Activated naive CD4-positive, alpha-beta T cell treated with anti-CD3 and anti-CD28 coated beads for 36 hours (primary cell): ENCODE measurements at regions not wholly inside any gene's neighbourhood (a gene's known extent, or its start where the extent isn't known, plus 50 kb on each side); places are given as distances from the start of the nearest gene placed in this dataset.

ENCODE experiments used
- CTCF ChIA-PET: fragments of 350-600 bp; sonication (Branson Sonifier 250); formaldehyde crosslinking; loops from one replicate; lab custom pipeline; 2021; ENCODE audit warnings: antibody characterized with exemption; lab: Charles Lee
- DNase-seq: peaks from one replicate; pipeline ENCODE4 v3.0.0-alpha.2; 2020
- H3K27ac Mint-ChIP-seq: one replicate; pipeline ENCODE4 v1.8.0; 2021; ENCODE audit warnings: mild to moderate bottlenecking, mixed read lengths
- H3K27me3 Mint-ChIP-seq: one replicate; pipeline ENCODE4 v1.8.0; 2021; ENCODE audit warnings: low read depth, mixed read lengths
- H3K36me3 Mint-ChIP-seq: one replicate; pipeline ENCODE4 v1.8.0; 2021; ENCODE audit warnings: low read depth, mixed read lengths
- H3K4me1 Mint-ChIP-seq: one replicate; pipeline ENCODE4 v1.8.0; 2021; ENCODE audit warnings: low read depth, mixed read lengths
- H3K4me3 Mint-ChIP-seq: one replicate; pipeline ENCODE4 v1.8.0; 2021; ENCODE audit warnings: mild to moderate bottlenecking, moderate library complexity, mixed read lengths
- H3K9me3 Mint-ChIP-seq: one replicate; pipeline ENCODE4 v1.8.0; 2021; ENCODE audit warnings: mixed read lengths
- intact Hi-C: fragments of 100-400 bp; cut with micrococcal nuclease; formaldehyde crosslinking; loops from one replicate; pipeline ENCODE4 v1.15.1; 2023

GRCh38 chr18:64650068-64650467, 501.2 kb upstream of the LINC00305 start:
- no peak overlapping the region for H3K4me3 Mint-ChIP-seq
- no peaks in the 10 kb centered on the region for H3K27me3 Mint-ChIP-seq
- intact Hi-C loops = no loop called here
- CTCF ChIA-PET = no interaction called here
- no peaks in the 10 kb centered on the region for H3K36me3 Mint-ChIP-seq
- DNase-seq = no peak
- H3K27ac Mint-ChIP-seq = no peak overlapping the region
- no peaks in the 10 kb centered on the region for H3K4me1 Mint-ChIP-seq
- H3K9me3 Mint-ChIP-seq = peaks cover 6% of the 10 kb centered on the region

GRCh38 chr18:64645753-64646152, 496.9 kb upstream of the LINC00305 start:
- CTCF ChIA-PET = no interaction called here
- intact Hi-C loops = no loop called here
- DNase-seq = no peak
- Mint-ChIP-seq H3K36me3 (no peaks in the 10 kb centered on the region), H3K27ac (no peak overlapping the region), H3K4me1 (no peaks in the 10 kb centered on the region), H3K27me3 (no peaks in the 10 kb centered on the region), H3K9me3 (peaks cover 4% of the 10 kb centered on the region), H3K4me3 (no peak overlapping the region)

- Mint-ChIP-seq H3K4me1 (no peaks in the 10 kb centered on the region), H3K9me3 (peaks cover 1% of the 10 kb centered on the region), H3K27me3 (no peaks in the 10 kb centered on the region), H3K27ac (no peak overlapping the region), H3K36me3 (no peaks in the 10 kb centered on the region), H3K4me3 (no peak overlapping the region)
- intact Hi-C loops = no loop called here
- CTCF ChIA-PET = no interaction called here
- no peak for DNase-seq
Measured at GRCh38 chr18:64639536-64639935, 490.6 kb upstream of the LINC00305 start.

- intact Hi-C loops = no loop called here
- no peak for DNase-seq
- Mint-ChIP-seq H3K36me3 (no peaks in the 10 kb centered on the region), H3K27me3 (no peaks in the 10 kb centered on the region), H3K4me1 (no peaks in the 10 kb centered on the region), H3K27ac (no peak overlapping the region), H3K4me3 (no peak overlapping the region), H3K9me3 (peaks cover 3% of the 10 kb centered on the region)
- CTCF ChIA-PET = interaction anchor here (0.7 kb wide), 1 partner anchor 540 kb away, joined by 6 read pairs; no protein-coding TSS in a partner anchor
Measured at GRCh38 chr18:64620971-64621560, 472.2 kb upstream of the LINC00305 start.

GRCh38 chr18:64618390-64618789, 469.5 kb upstream of the LINC00305 start:
- no peaks in the 10 kb centered on the region for H3K4me1 Mint-ChIP-seq
- no peaks in the 10 kb centered on the region for H3K27me3 Mint-ChIP-seq
- H3K4me3 Mint-ChIP-seq = no peak overlapping the region
- H3K9me3 Mint-ChIP-seq = peaks cover 2% of the 10 kb centered on the region
- intact Hi-C loops = no loop called here
- no peak for DNase-seq
- H3K36me3 Mint-ChIP-seq = no peaks in the 10 kb centered on the region
- CTCF ChIA-PET = no interaction called here
- no peak overlapping the region for H3K27ac Mint-ChIP-seq

GRCh38 chr18:64615021-64615420, 466.1 kb upstream of the LINC00305 start:
- no peaks in the 10 kb centered on the region for H3K9me3 Mint-ChIP-seq
- H3K27me3 Mint-ChIP-seq = no peaks in the 10 kb centered on the region
- no peak overlapping the region for H3K27ac Mint-ChIP-seq
- no peak for DNase-seq
- no peaks in the 10 kb centered on the region for H3K36me3 Mint-ChIP-seq
- intact Hi-C loops = no loop called here
- no peaks in the 10 kb centered on the region for H3K4me1 Mint-ChIP-seq
- CTCF ChIA-PET = no interaction called here
- no peak overlapping the region for H3K4me3 Mint-ChIP-seq

GRCh38 chr18:64614446-64614845, 465.6 kb upstream of the LINC00305 start:
- Mint-ChIP-seq H3K4me1 (no peaks in the 10 kb centered on the region), H3K27me3 (no peaks in the 10 kb centered on the region), H3K4me3 (no peak overlapping the region), H3K27ac (no peak overlapping the region), H3K36me3 (no peaks in the 10 kb centered on the region), H3K9me3 (no peaks in the 10 kb centered on the region)
- DNase-seq = no peak
- CTCF ChIA-PET = no interaction called here
- intact Hi-C loops = no loop called here

- no peaks in the 10 kb centered on the region for H3K36me3 Mint-ChIP-seq
- intact Hi-C loops = no loop called here
- H3K4me3 Mint-ChIP-seq = no peak overlapping the region
- peaks cover 3% of the 10 kb centered on the region for H3K9me3 Mint-ChIP-seq
- H3K4me1 Mint-ChIP-seq = no peaks in the 10 kb centered on the region
- no peaks in the 10 kb centered on the region for H3K27me3 Mint-ChIP-seq
- CTCF ChIA-PET = no interaction called here
- no peak for DNase-seq
- no peak overlapping the region for H3K27ac Mint-ChIP-seq
Measured at GRCh38 chr18:64592246-64592645, 443.4 kb upstream of the LINC00305 start.

- Mint-ChIP-seq H3K4me1 (no peaks in the 10 kb centered on the region), H3K27ac (no peak overlapping the region), H3K4me3 (no peak overlapping the region), H3K27me3 (no peaks in the 10 kb centered on the region), H3K36me3 (no peaks in the 10 kb centered on the region), H3K9me3 (peaks cover 7% of the 10 kb centered on the region)
- CTCF ChIA-PET = interaction anchor here (0.7 kb wide), 1 partner anchor 100 kb away, joined by 6 read pairs; no protein-coding TSS in a partner anchor
- no peak for DNase-seq
- intact Hi-C loops = no loop called here
Measured at GRCh38 chr18:64589000-64589399, 440.1 kb upstream of the LINC00305 start.

GRCh38 chr18:64566456-64566855, 417.6 kb upstream of the LINC00305 start:
- no peak overlapping the region for H3K27ac Mint-ChIP-seq
- DNase-seq = no peak
- H3K9me3 Mint-ChIP-seq = peaks cover 2% of the 10 kb centered on the region
- no peaks in the 10 kb centered on the region for H3K36me3 Mint-ChIP-seq
- H3K4me1 Mint-ChIP-seq = no peaks in the 10 kb centered on the region
- H3K27me3 Mint-ChIP-seq = no peaks in the 10 kb centered on the region
- intact Hi-C loops = no loop called here
- no peak overlapping the region for H3K4me3 Mint-ChIP-seq
- CTCF ChIA-PET = no interaction called here

- Mint-ChIP-seq H3K27me3 (no peaks in the 10 kb centered on the region), H3K9me3 (peaks cover 2% of the 10 kb centered on the region), H3K4me3 (no peak overlapping the region), H3K36me3 (no peaks in the 10 kb centered on the region), H3K4me1 (no peaks in the 10 kb centered on the region), H3K27ac (no peak overlapping the region)
- CTCF ChIA-PET = no interaction called here
- no peak for DNase-seq
- intact Hi-C loops = no loop called here
Measured at GRCh38 chr18:64562651-64563050, 413.8 kb upstream of the LINC00305 start.

- no peaks in the 10 kb centered on the region for H3K36me3 Mint-ChIP-seq
- CTCF ChIA-PET = no interaction called here
- H3K27ac Mint-ChIP-seq = no peak overlapping the region
- H3K4me1 Mint-ChIP-seq = no peaks in the 10 kb centered on the region
- H3K27me3 Mint-ChIP-seq = no peaks in the 10 kb centered on the region
- peaks cover 6% of the 10 kb centered on the region for H3K9me3 Mint-ChIP-seq
- H3K4me3 Mint-ChIP-seq = no peak overlapping the region
- no peak for DNase-seq
- intact Hi-C loops = no loop called here
Measured at GRCh38 chr18:64546451-64546850, 397.6 kb upstream of the LINC00305 start.

- Mint-ChIP-seq H3K27me3 (no peaks in the 10 kb centered on the region), H3K27ac (no peak overlapping the region), H3K36me3 (no peaks in the 10 kb centered on the region), H3K9me3 (peaks cover 5% of the 10 kb centered on the region), H3K4me1 (no peaks in the 10 kb centered on the region), H3K4me3 (no peak overlapping the region)
- CTCF ChIA-PET = no interaction called here
- intact Hi-C loops = no loop called here
- DNase-seq = no peak
Measured at GRCh38 chr18:64539847-64540246, 391.0 kb upstream of the LINC00305 start.
